H1 (cell line): ENCODE measurements at regions not wholly inside any gene's neighbourhood (a gene's known extent, or its start where the extent isn't known, plus 50 kb on each side); places are given as distances from the start of the nearest gene placed in this dataset.

Experiments used
- CTCF ChIA-PET: fragments of 300-600 bp; sonication (Branson Sonifier 250); formaldehyde crosslinking; loops from one replicate; lab custom pipeline; 2021; ENCODE audit not compliant: partially characterized antibody; lab: Charles Lee
- POLR2A ChIA-PET: fragments of 300-600 bp; sonication (Branson Sonifier 250); formaldehyde crosslinking; loops from one replicate; lab custom pipeline; 2021; ENCODE audit warnings: inconsistent platforms; ENCODE audit not compliant: partially characterized antibody; lab: Charles Lee
- DNase-seq, 2 experiments: peaks; one replicate each; pipeline versions ENCODE4 v3.0.0 to v3.0.0-alpha.2; 2010 to 2022; ENCODE audit warnings: low spot score in 2 of 2, low read depth in 1 of 2, mixed read lengths in 1 of 2
- FAIRE-seq: peaks from 2 replicates; lab custom pipeline; 2011; peaks lifted over from hg19 to GRCh38; lab: Jason Lieb, UNC
- H2AFZ ChIP-seq: 2 replicates; pipeline ENCODE4 v1.8.1; 2012; ENCODE audit warnings: low read length, inconsistent platforms
- H2AK5ac ChIP-seq: 2 replicates; pipeline ENCODE4 v1.6.1; 2013; ENCODE audit warnings: low read depth, low read length
- H2BK120ac ChIP-seq: replicated peaks from 2 replicates; pipeline ENCODE3; 2013; ENCODE audit warnings: low read depth, low read length, inconsistent platforms
- H2BK12ac ChIP-seq: 2 replicates; pipeline ENCODE4 v1.6.1; 2013; ENCODE audit warnings: low read depth, low read length
- H2BK15ac ChIP-seq: 2 replicates; pipeline ENCODE4 v1.6.1; 2013; ENCODE audit warnings: low read length
- H2BK20ac ChIP-seq: 2 replicates; pipeline ENCODE4 v1.6.1; 2013; ENCODE audit warnings: low read length
- H2BK5ac ChIP-seq: 2 replicates; pipeline ENCODE4 v1.6.1; 2013; ENCODE audit warnings: low read depth, low read length
- H3K14ac ChIP-seq: 2 replicates; pipeline ENCODE4 v1.6.1; 2013; ENCODE audit warnings: inconsistent platforms; ENCODE audit not compliant: insufficient read length
- H3K18ac ChIP-seq: 2 replicates; pipeline ENCODE4 v1.6.1; 2013; ENCODE audit warnings: low read length; ENCODE audit errors: extremely low read depth
- H3K23ac ChIP-seq: 2 replicates; pipeline ENCODE4 v1.6.1; 2013; ENCODE audit warnings: inconsistent platforms; ENCODE audit not compliant: insufficient read length
- H3K23me2 ChIP-seq: 2 replicates; pipeline ENCODE4 v1.6.1; 2013; ENCODE audit warnings: low read depth, low read length
- H3K27ac ChIP-seq: 2 replicates; pipeline ENCODE4 v1.6.1; 2011; ENCODE audit warnings: low read depth, low read length, inconsistent platforms
- H3K27me3 ChIP-seq, 4 experiments: replicated peaks in 1 of 4; 1 replicate in 1 of 4; 2 replicates in 3 of 4; pipeline versions ENCODE4 v1.6.1 to v1.8.1; 2011 to 2013; ENCODE audit warnings: low read length in 3 of 4, mild to moderate bottlenecking in 3 of 4, inconsistent platforms in 2 of 4, mixed read lengths in 2 of 4, moderate library complexity in 1 of 4; ENCODE audit not compliant: control insufficient read depth in 3 of 4, insufficient read depth in 3 of 4; ENCODE audit errors: extremely low read depth in 1 of 4
- H3K36me3 ChIP-seq, 4 experiments: 2 replicates each; pipeline versions ENCODE4 v1.6.1 to v1.8.1; 2011 to 2013; ENCODE audit warnings: mild to moderate bottlenecking in 4 of 4, low read length in 3 of 4, moderate library complexity in 2 of 4, control low read depth in 1 of 4, inconsistent platforms in 1 of 4; ENCODE audit not compliant: insufficient read depth in 4 of 4, control insufficient read depth in 2 of 4
- H3K4ac ChIP-seq: replicated peaks from 2 replicates; pipeline ENCODE3; 2013; ENCODE audit warnings: low read length, low read depth, mixed read lengths, inconsistent platforms; ENCODE audit not compliant: insufficient read length
- H3K4me1 ChIP-seq, 4 experiments: replicated peaks in 1 of 4; 1 replicate in 1 of 4; 2 replicates in 3 of 4; pipeline versions ENCODE4 v1.6.1 to v1.8.1; 2011 to 2013; ENCODE audit warnings: low read length in 3 of 4, inconsistent platforms in 2 of 4, mixed read lengths in 1 of 4; ENCODE audit not compliant: insufficient read depth in 4 of 4, control insufficient read depth in 3 of 4
- H3K4me2 ChIP-seq, 2 experiments: 2 replicates each; pipeline versions ENCODE4 v1.6.1 to v1.8.1; 2011 to 2013; ENCODE audit warnings: low read depth in 2 of 2, low read length in 2 of 2, control low read depth in 1 of 2, inconsistent platforms in 1 of 2, mild to moderate bottlenecking in 1 of 2; ENCODE audit not compliant: insufficient read depth in 1 of 2
- H3K4me3 ChIP-seq, 4 experiments: fragments of 200-600, 300-600 bp in 1 of 4; sonication (generic), shearing (Covaris generic), sonication (Bioruptor Twin) in 1 of 4; 2 replicates each; pipeline versions ENCODE4 v1.5.1 to v1.8.1; 2011 to 2016; ENCODE audit warnings: low read length in 4 of 4, low read depth in 3 of 4, control low read depth in 2 of 4, inconsistent platforms in 2 of 4, mild to moderate bottlenecking in 2 of 4, mixed read lengths in 1 of 4, moderate library complexity in 1 of 4; ENCODE audit not compliant: insufficient read depth in 2 of 4; ENCODE audit errors: extremely low read depth in 1 of 4
- H3K56ac ChIP-seq: replicated peaks from 2 replicates; pipeline ENCODE3; 2013; ENCODE audit warnings: low read depth, mild to moderate bottlenecking, mixed read lengths, low read length, inconsistent platforms; ENCODE audit not compliant: insufficient read length
- H3K79me1 ChIP-seq: 2 replicates; pipeline ENCODE4 v1.6.1; 2013; ENCODE audit warnings: low read depth, low read length, control low read depth
- H3K79me2 ChIP-seq, 2 experiments: 2 replicates each; pipeline versions ENCODE4 v1.6.1 to v1.8.1; 2012 to 2013; ENCODE audit warnings: low read length in 2 of 2, mild to moderate bottlenecking in 2 of 2, inconsistent platforms in 1 of 2; ENCODE audit not compliant: insufficient read depth in 2 of 2, control insufficient read depth in 1 of 2
- H3K9ac ChIP-seq, 4 experiments: replicated peaks in 1 of 4; 1 replicate in 1 of 4; 2 replicates in 3 of 4; pipeline versions ENCODE4 v1.6.1 to v1.8.1; 2011 to 2013; ENCODE audit warnings: low read depth in 3 of 4, low read length in 3 of 4, control low read depth in 2 of 4, mild to moderate bottlenecking in 2 of 4, moderate library complexity in 2 of 4, inconsistent platforms in 1 of 4; ENCODE audit errors: extremely low read depth in 1 of 4
- H3K9me3 ChIP-seq, 2 experiments: 2 replicates each; pipeline versions ENCODE4 v1.6.1 to v1.8.1; 2012 to 2013; ENCODE audit warnings: mild to moderate bottlenecking in 2 of 2, moderate library complexity in 2 of 2, control low read depth in 1 of 2, inconsistent platforms in 1 of 2, low read depth in 1 of 2, low read length in 1 of 2, mixed read lengths in 1 of 2; ENCODE audit not compliant: insufficient read depth in 2 of 2
- H4K20me1 ChIP-seq, 2 experiments: replicated peaks in 1 of 2; 2 replicates each; pipeline versions ENCODE3 to v1.8.1; 2011 to 2013; ENCODE audit warnings: inconsistent platforms in 2 of 2, low read length in 2 of 2, mild to moderate bottlenecking in 1 of 2; ENCODE audit not compliant: insufficient read depth in 2 of 2, control insufficient read depth in 1 of 2
- H4K5ac ChIP-seq: 2 replicates; pipeline ENCODE4 v1.6.1; 2013; ENCODE audit warnings: low read length, low read depth, mixed read lengths, inconsistent platforms; ENCODE audit not compliant: insufficient read length
- H4K8ac ChIP-seq: 2 replicates; pipeline ENCODE4 v1.8.0; 2013; ENCODE audit warnings: mild to moderate bottlenecking, moderate library complexity, low read length, inconsistent platforms; ENCODE audit not compliant: insufficient read depth; ENCODE audit errors: extremely low read depth
- H4K91ac ChIP-seq: replicated peaks from 2 replicates; pipeline ENCODE3; 2013; ENCODE audit warnings: low read length, mixed read lengths, inconsistent platforms; ENCODE audit not compliant: insufficient read length
- ATF3 ChIP-seq: IDR thresholded peaks from 2 replicates; pipeline ENCODE4 v1.6.1; 2011; ENCODE audit warnings: low read depth, mild to moderate bottlenecking, low read length; ENCODE audit not compliant: insufficient read depth
- CBX8 ChIP-seq: fragments of 300-800, 300-1000 bp; sonication (generic); IDR thresholded peaks from 2 replicates; pipeline ENCODE4 v1.7.1; 2016; ENCODE audit warnings: low read depth, low read length, borderline replicate concordance
- FOSL1 ChIP-seq: IDR thresholded peaks from 2 replicates; pipeline ENCODE4 v1.6.1; 2011; ENCODE audit warnings: mild to moderate bottlenecking, low read depth, low read length, moderate library complexity; ENCODE audit not compliant: insufficient read depth
- HDAC2 ChIP-seq, 2 experiments: fragments of 300-600 bp in 1 of 2; sonication (generic) in 1 of 2; IDR thresholded peaks; 2 replicates each; pipeline ENCODE4 v1.6.1; 2011 to 2012; ENCODE audit warnings: low read depth in 2 of 2, low read length in 2 of 2, mild to moderate bottlenecking in 2 of 2, moderate library complexity in 2 of 2, borderline replicate concordance in 1 of 2, inconsistent platforms in 1 of 2
- KDM4A ChIP-seq: IDR thresholded peaks from one replicate; pipeline ENCODE4 v1.7.1; 2012; ENCODE audit warnings: low read depth, mild to moderate bottlenecking, moderate library complexity, low read length, inconsistent platforms; ENCODE audit not compliant: severe bottlenecking
- MAFK ChIP-seq: IDR thresholded peaks from 2 replicates; pipeline ENCODE4 v1.6.1; 2012; ENCODE audit warnings: low read depth, mild to moderate bottlenecking, improper control_type of control experiment, low read length
- POLR2AphosphoS5 ChIP-seq: IDR thresholded peaks from 2 replicates; pipeline ENCODE4 v1.6.1; 2011; ENCODE audit warnings: low read depth, low read length
- POU5F1 ChIP-seq: IDR thresholded peaks from 2 replicates; pipeline ENCODE4 v1.6.1; 2011; ENCODE audit warnings: low read depth, mild to moderate bottlenecking, low read length, moderate library complexity
- RXRA ChIP-seq: IDR thresholded peaks from 2 replicates; pipeline ENCODE4 v1.6.1; 2011; ENCODE audit warnings: low read depth, mild to moderate bottlenecking, low read length, moderate library complexity; ENCODE audit not compliant: insufficient read depth
- SUZ12 ChIP-seq: fragments of 200-600 bp; sonication (generic); IDR thresholded peaks from 2 replicates; pipeline ENCODE4 v1.6.1; 2012; ENCODE audit warnings: mild to moderate bottlenecking, inconsistent platforms, low read length, moderate library complexity, mixed read lengths
- TCF12 ChIP-seq: IDR thresholded peaks from 2 replicates; pipeline ENCODE4 v1.6.1; 2011; ENCODE audit warnings: low read depth, mild to moderate bottlenecking, low read length
- WGBS, 2 experiments: shearing (Covaris generic) in 1 of 2; methylation state at CpG; one replicate each; pipeline versions ENCODE4 v1.1.6 to v1.1.7; 2013 to 2015; ENCODE audit warnings: low lambda C conversion rate in 2 of 2, mixed read lengths in 2 of 2, inconsistent platforms in 1 of 2, low coverage in 1 of 2, missing lambda C conversion rate in 1 of 2; ENCODE audit not compliant: insufficient replicate concordance in 2 of 2, insufficient coverage in 1 of 2, insufficient read length in 1 of 2; ENCODE audit errors: extremely low coverage in 1 of 2, missing lambda C conversion rate in 1 of 2; 5-methylcytosine and 5-hydroxymethylcytosine counted together
- TF ChIP-seq, protein P1 (sequence below): IDR thresholded peaks from 2 replicates; pipeline ENCODE4 v1.6.1; 2012; ENCODE audit warnings: low read length, inconsistent platforms

DNA sequence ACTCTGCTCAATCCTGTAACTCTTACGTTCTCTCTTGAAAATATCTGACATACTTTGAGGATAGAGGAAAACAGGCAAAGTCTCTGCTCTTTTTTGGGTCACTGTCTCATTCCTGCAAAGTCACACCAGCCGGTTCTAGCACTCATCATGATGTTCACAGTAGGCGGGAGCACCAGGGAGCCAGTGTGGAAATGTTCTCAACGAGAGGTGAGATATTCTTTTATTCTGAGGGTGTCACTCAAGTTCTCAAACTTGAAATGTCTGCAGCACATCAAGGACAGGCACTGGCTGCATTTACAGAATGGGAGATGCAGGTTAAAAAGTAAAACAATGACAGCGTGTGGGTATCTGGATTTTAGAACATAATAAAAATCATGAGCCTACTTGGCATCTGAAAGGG is 714.7 kb downstream of the QKI start:
- ChIA-PET POLR2A (no interaction called here), CTCF (interaction anchor here (1.6 kb wide), 1 partner anchor 19 kb away, joined by 5 read pairs; no protein-coding TSS in a partner anchor)
- H2BK120ac ChIP-seq: no peak overlapping the region
- H2BK12ac ChIP-seq: no peak overlapping the region
- no peak overlapping the region for H4K91ac ChIP-seq
- no peaks in the 10 kb centered on the region for H3K23me2 ChIP-seq
- no peak overlapping the region for H3K27ac ChIP-seq
- H3K4me3 ChIP-seq: no peak overlapping the region
- H2AK5ac ChIP-seq: no peak overlapping the region
- H3K9ac ChIP-seq: no peak overlapping the region
- no peaks in the 10 kb centered on the region for H3K79me1 ChIP-seq
- no peak overlapping the region for H3K23ac ChIP-seq
- DNase-seq (no peak), FAIRE-seq (no peak)
- no peak overlapping the region for H2BK20ac ChIP-seq
- no peak overlapping the region for H3K4ac ChIP-seq
- no peak overlapping the region for H2BK15ac ChIP-seq
- WGBS, 2 experiments: 95% methylated on average over 5 of the region's 5 CpGs; no CpG with 5 or more reads in 1 of the 2 experiments
- H4K20me1 ChIP-seq: no peaks in the 10 kb centered on the region
- no peak overlapping the region for H3K14ac ChIP-seq
- no peak overlapping the region for H3K56ac ChIP-seq
- H3K36me3 ChIP-seq: no peaks in the 10 kb centered on the region
- H3K4me1 ChIP-seq: no peaks in the 10 kb centered on the region
- H4K5ac ChIP-seq: no peak overlapping the region
- H3K27me3 ChIP-seq: no peaks in the 10 kb centered on the region
- no peak for TF ChIP-seq ATF3
- no peak for TF ChIP-seq POLR2AphosphoS5
- TF ChIP-seq TCF12: no peak
- TF ChIP-seq HDAC2 (IDR thresholded peaks at IDR 0.05; ENCODE audit: borderline replicate concordance in 1 of 2, low read depth in 2 of 2, low read length in 2 of 2): no peak
- TF ChIP-seq RXRA: no peak
- TF ChIP-seq, protein P1, sequence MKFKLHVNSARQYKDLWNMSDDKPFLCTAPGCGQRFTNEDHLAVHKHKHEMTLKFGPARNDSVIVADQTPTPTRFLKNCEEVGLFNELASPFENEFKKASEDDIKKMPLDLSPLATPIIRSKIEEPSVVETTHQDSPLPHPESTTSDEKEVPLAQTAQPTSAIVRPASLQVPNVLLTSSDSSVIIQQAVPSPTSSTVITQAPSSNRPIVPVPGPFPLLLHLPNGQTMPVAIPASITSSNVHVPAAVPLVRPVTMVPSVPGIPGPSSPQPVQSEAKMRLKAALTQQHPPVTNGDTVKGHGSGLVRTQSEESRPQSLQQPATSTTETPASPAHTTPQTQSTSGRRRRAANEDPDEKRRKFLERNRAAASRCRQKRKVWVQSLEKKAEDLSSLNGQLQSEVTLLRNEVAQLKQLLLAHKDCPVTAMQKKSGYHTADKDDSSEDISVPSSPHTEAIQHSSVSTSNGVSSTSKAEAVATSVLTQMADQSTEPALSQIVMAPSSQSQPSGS: no peak
- TF ChIP-seq KDM4A: no peak
- TF ChIP-seq CBX8: no peak
- no peak for TF ChIP-seq SUZ12
- no peak for TF ChIP-seq POU5F1
- no peak for TF ChIP-seq FOSL1
- TF ChIP-seq MAFK: no peak
- H2BK5ac ChIP-seq: no peak overlapping the region
- H4K8ac ChIP-seq: no peak overlapping the region
- no peak overlapping the region for H3K18ac ChIP-seq
- H3K9me3 ChIP-seq: no peaks in the 10 kb centered on the region
- H3K79me2 ChIP-seq: no peaks in the 10 kb centered on the region
- no peak overlapping the region for H2AFZ ChIP-seq
- no peak overlapping the region for H3K4me2 ChIP-seq
